Neural progenitor cell (in vitro differentiated cells): ENCODE measurements at regions not wholly inside any gene's neighbourhood (a gene's known extent, or its start where the extent isn't known, plus 50 kb on each side); places are given as distances from the start of the nearest gene placed in this dataset.

ENCODE experiments used
- DNase-seq: peaks from one replicate; pipeline ENCODE4 v3.0.0-alpha.2; 2016; ENCODE audit warnings: low spot score
- H2AFZ ChIP-seq: fragments of 200-600 bp; sonication (generic); replicated peaks from 2 replicates; pipeline ENCODE4 v1.6.1; 2016; ENCODE audit warnings: antibody characterized with exemption
- H3F3A ChIP-seq: fragments of 200-600 bp; sonication (generic); 2 replicates; pipeline ENCODE4 v1.6.1; 2016; ENCODE audit warnings: antibody characterized with exemption, low read depth
- H3K27ac ChIP-seq: fragments of 200-600 bp; sonication (generic); 2 replicates; pipeline ENCODE4 v1.5.1; 2016; ENCODE audit warnings: mild to moderate bottlenecking
- H3K27me3 ChIP-seq: fragments of 200-600 bp; sonication (generic); 2 replicates; pipeline ENCODE4 v1.6.1; 2016; ENCODE audit warnings: mild to moderate bottlenecking, moderate library complexity
- H3K36me3 ChIP-seq: fragments of 200-600 bp; sonication (generic); 2 replicates; pipeline ENCODE4 v1.5.1; 2016
- H3K4me1 ChIP-seq: fragments of 200-600 bp; sonication (generic); 2 replicates; pipeline ENCODE4 v1.6.1; 2016; ENCODE audit warnings: mixed run types
- H3K4me2 ChIP-seq: fragments of 200-600 bp; sonication (generic); 2 replicates; pipeline ENCODE4 v1.6.1; 2016
- H3K4me3 ChIP-seq: fragments of 200-600 bp; sonication (generic); 2 replicates; pipeline ENCODE4 v1.5.1; 2016
- H3K79me2 ChIP-seq: fragments of 200-600 bp; sonication (generic); 2 replicates; pipeline ENCODE4 v1.6.1; 2016; ENCODE audit warnings: low read depth
- H3K9ac ChIP-seq: fragments of 200-600 bp; sonication (generic); 2 replicates; pipeline ENCODE4 v1.6.1; 2016
- H3K9me3 ChIP-seq: fragments of 200-600 bp; sonication (generic); 2 replicates; pipeline ENCODE4 v1.5.1; 2016; ENCODE audit warnings: low read depth
- H4K20me1 ChIP-seq: fragments of 200-600 bp; sonication (generic); 2 replicates; pipeline ENCODE4 v1.6.1; 2016; ENCODE audit warnings: low read depth
- H3K27ac Mint-ChIP-seq: 3 replicates; pipeline ENCODE4 v1.8.0; 2021; ENCODE audit warnings: mixed read lengths
- H3K27me3 Mint-ChIP-seq: 2 replicates; pipeline ENCODE4 v1.8.0; 2022; ENCODE audit warnings: low read depth, mild to moderate bottlenecking, inconsistent platforms, moderate library complexity, mixed read lengths; ENCODE audit not compliant: insufficient read depth
- H3K36me3 Mint-ChIP-seq: 3 replicates; pipeline ENCODE4 v1.8.0; 2021; ENCODE audit warnings: mixed read lengths
- H3K4me1 Mint-ChIP-seq: 3 replicates; pipeline ENCODE4 v1.8.0; 2021; ENCODE audit warnings: mixed read lengths
- H3K4me3 Mint-ChIP-seq: 3 replicates; pipeline ENCODE4 v1.8.0; 2021; ENCODE audit warnings: mild to moderate bottlenecking, moderate library complexity, mixed read lengths
- H3K9me3 Mint-ChIP-seq: 3 replicates; pipeline ENCODE4 v1.8.0; 2020; ENCODE audit warnings: mixed read lengths
- EZH2 ChIP-seq: fragments of 200-600 bp; sonication (generic); IDR thresholded peaks from 2 replicates; pipeline ENCODE4 v1.6.1; 2017; ENCODE audit warnings: antibody characterized with exemption, mild to moderate bottlenecking, moderate library complexity
- EZH2phosphoT487 ChIP-seq: fragments of 200-600 bp; sonication (generic); IDR thresholded peaks from 2 replicates; pipeline ENCODE4 v1.6.1; 2017; ENCODE audit warnings: antibody characterized with exemption
- TF ChIP-seq, protein P1 (sequence below): fragments of 200-600 bp; sonication (generic); IDR thresholded peaks from 2 replicates; pipeline ENCODE4 v1.5.1; 2017; ENCODE audit warnings: antibody characterized with exemption, mild to moderate bottlenecking

DNA sequence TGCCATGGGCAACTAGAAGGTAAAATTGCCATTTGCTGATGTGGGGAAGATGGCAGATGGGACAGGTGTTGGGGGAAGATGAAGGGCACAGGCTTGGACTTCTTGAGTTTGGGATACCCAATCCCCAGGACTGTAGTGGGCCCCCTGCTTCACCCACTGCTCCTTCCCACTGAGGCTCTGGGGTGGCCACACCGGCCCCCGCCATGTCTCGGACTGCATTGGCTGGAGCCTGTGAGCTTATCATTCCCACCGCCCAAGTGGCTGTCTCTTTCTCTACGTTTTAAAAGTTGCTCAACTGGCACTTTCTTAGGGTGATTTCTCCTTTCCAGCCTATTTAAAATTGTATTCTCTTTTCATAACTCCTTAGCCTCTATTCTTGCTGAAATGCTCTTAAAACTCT lies 730.0 kb upstream of the ADAMTS16 start:
- no peak for TF ChIP-seq EZH2phosphoT487
- TF ChIP-seq, protein P1, sequence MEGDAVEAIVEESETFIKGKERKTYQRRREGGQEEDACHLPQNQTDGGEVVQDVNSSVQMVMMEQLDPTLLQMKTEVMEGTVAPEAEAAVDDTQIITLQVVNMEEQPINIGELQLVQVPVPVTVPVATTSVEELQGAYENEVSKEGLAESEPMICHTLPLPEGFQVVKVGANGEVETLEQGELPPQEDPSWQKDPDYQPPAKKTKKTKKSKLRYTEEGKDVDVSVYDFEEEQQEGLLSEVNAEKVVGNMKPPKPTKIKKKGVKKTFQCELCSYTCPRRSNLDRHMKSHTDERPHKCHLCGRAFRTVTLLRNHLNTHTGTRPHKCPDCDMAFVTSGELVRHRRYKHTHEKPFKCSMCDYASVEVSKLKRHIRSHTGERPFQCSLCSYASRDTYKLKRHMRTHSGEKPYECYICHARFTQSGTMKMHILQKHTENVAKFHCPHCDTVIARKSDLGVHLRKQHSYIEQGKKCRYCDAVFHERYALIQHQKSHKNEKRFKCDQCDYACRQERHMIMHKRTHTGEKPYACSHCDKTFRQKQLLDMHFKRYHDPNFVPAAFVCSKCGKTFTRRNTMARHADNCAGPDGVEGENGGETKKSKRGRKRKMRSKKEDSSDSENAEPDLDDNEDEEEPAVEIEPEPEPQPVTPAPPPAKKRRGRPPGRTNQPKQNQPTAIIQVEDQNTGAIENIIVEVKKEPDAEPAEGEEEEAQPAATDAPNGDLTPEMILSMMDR, result no peak
- TF ChIP-seq EZH2, result no peak
- Histone ChIP-seq H3F3A (no peaks in the 10 kb centered on the region), H3K27ac (no peak overlapping the region), H3K4me2 (no peak overlapping the region), H3K36me3 (no peaks in the 10 kb centered on the region), H2AFZ (no peak overlapping the region), H3K4me3 (no peak overlapping the region), H3K9ac (no peak overlapping the region), H3K27me3 (no peaks in the 10 kb centered on the region), H4K20me1 (no peaks in the 10 kb centered on the region), H3K4me1 (peaks cover 9% of the 10 kb centered on the region), H3K79me2 (no peaks in the 10 kb centered on the region), H3K9me3 (no peaks in the 10 kb centered on the region)
- DNase-seq, result no peak
- Mint-ChIP-seq H3K4me3 (no peak overlapping the region), H3K9me3 (no peaks in the 10 kb centered on the region), H3K4me1 (peaks cover 13% of the 10 kb centered on the region), H3K27ac (no peak overlapping the region), H3K36me3 (no peaks in the 10 kb centered on the region), H3K27me3 (no peaks in the 10 kb centered on the region)

DNA sequence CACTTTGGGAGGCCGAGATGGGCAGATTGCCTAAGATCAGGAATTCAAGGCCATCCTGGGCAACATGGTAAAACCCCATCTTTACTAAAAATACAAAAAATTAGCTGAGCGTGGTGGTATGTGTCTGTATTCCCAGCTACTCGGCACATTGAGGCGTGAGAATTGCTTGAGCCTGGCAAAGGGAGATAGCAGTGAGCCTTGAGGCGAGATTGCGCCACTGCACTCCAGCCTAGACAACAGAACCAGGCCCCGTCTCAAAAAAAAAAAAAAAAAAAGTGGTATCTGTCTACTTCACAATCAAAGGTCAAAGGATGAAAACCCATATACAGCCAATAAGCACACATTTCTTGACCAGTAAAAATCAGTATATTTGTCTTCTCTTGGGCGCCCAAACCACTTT lies 728.5 kb upstream of the ADAMTS16 start:
- Mint-ChIP-seq H3K9me3 (no peaks in the 10 kb centered on the region), H3K27ac (no peak overlapping the region), H3K27me3 (no peaks in the 10 kb centered on the region), H3K4me1 (peaks cover 14% of the 10 kb centered on the region), H3K36me3 (no peaks in the 10 kb centered on the region), H3K4me3 (no peak overlapping the region)
- Histone ChIP-seq H3K36me3 (no peaks in the 10 kb centered on the region), H3K27ac (no peak overlapping the region), H3K9me3 (no peaks in the 10 kb centered on the region), H3K27me3 (no peaks in the 10 kb centered on the region), H3K9ac (no peak overlapping the region), H3K4me2 (no peak overlapping the region), H3F3A (no peaks in the 10 kb centered on the region), H3K4me1 (peaks cover 9% of the 10 kb centered on the region), H3K4me3 (no peak overlapping the region), H2AFZ (no peak overlapping the region), H3K79me2 (no peaks in the 10 kb centered on the region), H4K20me1 (no peaks in the 10 kb centered on the region)
- TF ChIP-seq EZH2phosphoT487 (no peak), EZH2 (no peak)
- TF ChIP-seq, protein P1, result peak; percentile 26
- DNase-seq, result peak; percentile 22

DNA sequence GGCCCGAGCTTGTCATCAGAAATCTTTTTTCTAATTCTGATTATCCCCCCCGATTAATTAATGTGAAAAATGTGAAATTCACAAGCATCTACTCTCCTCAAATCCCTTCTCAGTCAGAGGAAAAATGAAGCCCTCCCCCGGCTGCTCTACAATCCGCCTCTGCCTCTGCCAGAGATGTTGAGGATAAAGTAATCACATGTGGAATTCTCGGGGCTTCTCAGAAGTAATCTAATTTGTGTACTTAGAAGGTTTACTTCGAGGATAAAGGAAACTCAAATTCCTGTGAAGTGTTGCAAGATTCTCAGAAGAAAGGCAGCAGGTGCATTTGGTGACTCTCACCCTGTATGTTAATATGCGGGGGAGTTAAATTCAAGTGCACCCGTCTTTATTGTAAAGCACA lies 726.1 kb upstream of the ADAMTS16 start:
- no peaks in the 10 kb centered on the region for H3K27me3 Mint-ChIP-seq
- H3K4me2 ChIP-seq, result peak overlapping the region; percentile 17
- no peaks in the 10 kb centered on the region for H3K27me3 ChIP-seq
- H3K9me3 Mint-ChIP-seq, result no peaks in the 10 kb centered on the region
- H2AFZ ChIP-seq, result no peak overlapping the region
- no peaks in the 10 kb centered on the region for H4K20me1 ChIP-seq
- no peaks in the 10 kb centered on the region for H3K36me3 ChIP-seq
- no peak overlapping the region for H3K9ac ChIP-seq
- peaks cover 14% of the 10 kb centered on the region for H3K4me1 Mint-ChIP-seq
- no peak overlapping the region for H3K27ac Mint-ChIP-seq
- no peaks in the 10 kb centered on the region for H3K79me2 ChIP-seq
- no peaks in the 10 kb centered on the region for H3K36me3 Mint-ChIP-seq
- H3K4me3 Mint-ChIP-seq, result no peak overlapping the region
- H3F3A ChIP-seq, result no peaks in the 10 kb centered on the region
- DNase-seq, result peak; percentile 56
- peaks cover 9% of the 10 kb centered on the region for H3K4me1 ChIP-seq
- TF ChIP-seq EZH2 (no peak), EZH2phosphoT487 (no peak)
- TF ChIP-seq, protein P1, result no peak
- no peak overlapping the region for H3K27ac ChIP-seq
- no peaks in the 10 kb centered on the region for H3K9me3 ChIP-seq
- no peak overlapping the region for H3K4me3 ChIP-seq

DNA sequence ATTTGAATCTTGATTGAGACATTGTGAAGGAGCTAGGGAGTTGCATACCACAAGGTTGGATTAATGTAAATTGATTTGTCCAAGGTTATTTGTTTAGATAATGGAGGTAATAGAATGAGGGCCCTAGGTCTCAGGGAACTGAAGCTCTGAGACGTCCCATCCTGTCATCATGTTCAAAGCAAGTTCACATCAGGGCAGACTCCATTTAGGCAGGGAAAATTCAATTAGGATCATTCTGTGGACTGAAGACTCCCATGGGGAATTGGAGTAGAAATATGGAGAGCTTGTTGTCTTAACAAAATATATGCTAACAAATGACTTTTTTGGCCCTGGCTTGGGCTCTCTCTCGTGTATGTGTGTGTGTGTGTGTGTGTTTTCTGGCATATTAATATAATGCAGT lies 722.0 kb upstream of the ADAMTS16 start:
- no peak overlapping the region for H3K9ac ChIP-seq

More for the DNA sequence above, 722.0 kb upstream of the ADAMTS16 start:
- Mint-ChIP-seq H3K4me1 (peaks cover 11% of the 10 kb centered on the region), H3K4me3 (no peak overlapping the region), H3K27me3 (peaks cover 3% of the 10 kb centered on the region), H3K27ac (no peak overlapping the region), H3K36me3 (no peaks in the 10 kb centered on the region), H3K9me3 (no peaks in the 10 kb centered on the region)
- Histone ChIP-seq H3K27ac (no peak overlapping the region), H4K20me1 (no peaks in the 10 kb centered on the region), H2AFZ (no peak overlapping the region), H3K4me1 (peaks cover 9% of the 10 kb centered on the region), H3K9me3 (no peaks in the 10 kb centered on the region), H3F3A (no peaks in the 10 kb centered on the region), H3K27me3 (no peaks in the 10 kb centered on the region), H3K79me2 (no peaks in the 10 kb centered on the region), H3K4me2 (no peak overlapping the region), H3K4me3 (no peak overlapping the region), H3K36me3 (no peaks in the 10 kb centered on the region)
- no peak for DNase-seq
- TF ChIP-seq, protein P1, result no peak
- TF ChIP-seq EZH2phosphoT487 (no peak), EZH2 (no peak)
